Fibroblast of the aortic adventitia (primary cell): ENCODE measurements at regions not wholly inside any gene's neighbourhood (a gene's known extent, or its start where the extent isn't known, plus 50 kb on each side); places are given as distances from the start of the nearest gene placed in this dataset.
A peak's percentile ranks its signal among the peaks of the same experiment; 100 is the strongest.

Experiments used
- DNase-seq: peaks from one replicate; pipeline ENCODE4 v3.0.0-alpha.2; 2010; ENCODE audit warnings: low read depth
- H3K4me3 ChIP-seq: 2 replicates; pipeline ENCODE4 v1.5.1; 2011; ENCODE audit warnings: low read depth, mild to moderate bottlenecking, control low read depth, low read length, moderate library complexity
- TF ChIP-seq, protein P1 (sequence below): IDR thresholded peaks from 2 replicates; pipeline ENCODE4 v1.5.1; 2011; ENCODE audit warnings: mild to moderate bottlenecking, low read length, control low read depth, inconsistent platforms; ENCODE audit not compliant: insufficient read depth

DNA sequence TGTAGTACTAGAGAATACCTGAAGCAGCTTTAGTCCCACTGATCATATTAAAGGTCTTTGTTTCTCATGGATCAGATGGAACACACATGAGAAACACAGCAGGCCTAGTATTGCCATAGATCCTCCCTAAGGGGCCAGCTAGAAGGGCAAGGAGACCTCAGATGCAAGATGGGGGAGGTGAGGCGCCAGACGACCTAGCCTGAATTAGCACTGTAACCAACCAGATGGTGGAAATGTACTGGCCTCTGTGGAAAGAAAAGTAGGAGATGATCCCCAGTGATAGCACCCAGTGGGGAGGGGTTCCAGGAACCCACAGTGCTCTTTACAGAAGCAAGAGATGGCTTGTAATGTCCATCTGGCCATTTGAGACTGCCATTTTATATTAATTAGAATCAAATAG lies 138.2 kb upstream of the ZNF385D start:
- TF ChIP-seq, protein P1, sequence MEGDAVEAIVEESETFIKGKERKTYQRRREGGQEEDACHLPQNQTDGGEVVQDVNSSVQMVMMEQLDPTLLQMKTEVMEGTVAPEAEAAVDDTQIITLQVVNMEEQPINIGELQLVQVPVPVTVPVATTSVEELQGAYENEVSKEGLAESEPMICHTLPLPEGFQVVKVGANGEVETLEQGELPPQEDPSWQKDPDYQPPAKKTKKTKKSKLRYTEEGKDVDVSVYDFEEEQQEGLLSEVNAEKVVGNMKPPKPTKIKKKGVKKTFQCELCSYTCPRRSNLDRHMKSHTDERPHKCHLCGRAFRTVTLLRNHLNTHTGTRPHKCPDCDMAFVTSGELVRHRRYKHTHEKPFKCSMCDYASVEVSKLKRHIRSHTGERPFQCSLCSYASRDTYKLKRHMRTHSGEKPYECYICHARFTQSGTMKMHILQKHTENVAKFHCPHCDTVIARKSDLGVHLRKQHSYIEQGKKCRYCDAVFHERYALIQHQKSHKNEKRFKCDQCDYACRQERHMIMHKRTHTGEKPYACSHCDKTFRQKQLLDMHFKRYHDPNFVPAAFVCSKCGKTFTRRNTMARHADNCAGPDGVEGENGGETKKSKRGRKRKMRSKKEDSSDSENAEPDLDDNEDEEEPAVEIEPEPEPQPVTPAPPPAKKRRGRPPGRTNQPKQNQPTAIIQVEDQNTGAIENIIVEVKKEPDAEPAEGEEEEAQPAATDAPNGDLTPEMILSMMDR = no peak
- no peak for DNase-seq
- no peak overlapping the region for H3K4me3 ChIP-seq

DNA sequence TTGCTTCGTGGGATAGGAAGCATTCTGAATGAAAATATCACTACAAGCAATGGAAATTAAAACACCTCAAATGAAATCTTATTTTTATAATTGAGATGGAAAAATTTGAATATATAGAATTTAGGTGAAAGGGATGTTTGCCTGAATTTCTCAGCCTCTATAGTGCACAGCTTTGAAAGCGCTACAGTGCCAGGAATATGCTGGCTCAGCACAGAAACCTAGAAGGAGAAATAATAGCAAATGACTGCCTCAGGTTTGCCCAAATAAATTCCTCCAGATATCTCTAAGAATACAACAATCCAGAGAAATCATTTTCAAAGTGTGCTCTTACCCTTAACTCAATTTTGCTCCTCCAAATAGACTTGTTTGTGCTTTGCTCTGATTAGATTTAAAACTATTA lies 141.1 kb upstream of the ZNF385D start:
- no peak for DNase-seq
- H3K4me3 ChIP-seq = no peak overlapping the region
- TF ChIP-seq, protein P1 = no peak

DNA sequence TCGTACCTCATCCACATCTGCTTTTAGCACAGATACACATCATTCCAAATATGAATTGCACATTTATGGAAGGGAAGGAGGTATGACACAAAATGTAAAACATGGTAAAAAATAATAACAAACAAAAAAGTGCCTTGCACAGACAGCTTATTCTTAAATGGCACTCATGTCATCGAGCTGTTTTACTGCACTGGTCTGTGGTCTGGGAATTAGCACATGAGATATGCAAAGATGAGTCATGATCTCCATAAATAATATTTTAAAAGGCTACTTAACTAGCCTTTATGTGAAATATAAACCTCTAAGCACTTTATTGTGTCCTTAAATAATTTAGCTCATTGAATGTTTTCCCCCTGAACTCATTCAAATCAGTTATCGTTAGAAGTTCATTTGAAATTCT lies 142.2 kb upstream of the ZNF385D start:
- TF ChIP-seq, protein P1 = no peak
- DNase-seq = peak; percentile 14
- no peak overlapping the region for H3K4me3 ChIP-seq

DNA sequence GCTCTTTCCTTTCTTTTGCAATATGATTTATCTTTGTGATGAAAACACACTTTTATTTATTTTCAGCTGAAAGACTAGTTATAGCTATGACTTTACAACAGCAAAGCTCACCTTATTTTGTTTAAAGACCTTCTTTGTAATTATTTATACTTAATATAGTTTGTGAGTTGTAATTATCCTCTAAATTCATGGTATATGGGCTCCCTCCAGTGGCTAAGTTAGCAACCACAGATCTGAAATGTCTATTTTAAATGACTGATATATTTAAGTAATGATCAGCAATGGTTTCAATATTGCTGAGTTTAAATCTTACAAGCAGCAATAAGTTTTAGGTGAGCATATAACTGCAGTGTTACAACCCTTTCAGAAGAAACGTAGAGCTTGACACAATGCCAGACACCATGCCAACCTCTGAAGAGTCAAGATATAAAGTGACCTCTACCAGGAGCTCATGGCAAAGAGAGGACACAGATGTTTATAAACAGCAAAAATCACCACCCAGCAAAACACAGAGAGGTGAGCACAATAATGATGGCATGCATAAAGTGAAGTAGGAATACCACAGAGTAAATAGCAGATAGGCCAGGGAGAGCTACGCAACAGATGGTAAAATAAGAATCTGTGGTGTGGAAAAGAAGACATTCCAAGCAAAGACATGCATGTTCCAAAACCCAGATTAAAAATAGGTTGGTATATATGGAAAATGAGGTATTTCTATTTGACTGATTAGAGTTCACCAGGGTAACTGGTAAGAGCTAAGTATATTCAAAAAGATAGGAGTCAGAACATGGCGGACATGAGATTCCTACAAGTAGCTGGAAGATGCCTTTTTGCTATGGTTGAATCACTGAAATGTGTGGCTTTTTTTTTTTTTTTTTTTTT lies 143.7 kb upstream of the ZNF385D start:
- TF ChIP-seq, protein P1 = peak; percentile 60
- peak; percentile 65 for DNase-seq
- no peak overlapping the region for H3K4me3 ChIP-seq

DNA sequence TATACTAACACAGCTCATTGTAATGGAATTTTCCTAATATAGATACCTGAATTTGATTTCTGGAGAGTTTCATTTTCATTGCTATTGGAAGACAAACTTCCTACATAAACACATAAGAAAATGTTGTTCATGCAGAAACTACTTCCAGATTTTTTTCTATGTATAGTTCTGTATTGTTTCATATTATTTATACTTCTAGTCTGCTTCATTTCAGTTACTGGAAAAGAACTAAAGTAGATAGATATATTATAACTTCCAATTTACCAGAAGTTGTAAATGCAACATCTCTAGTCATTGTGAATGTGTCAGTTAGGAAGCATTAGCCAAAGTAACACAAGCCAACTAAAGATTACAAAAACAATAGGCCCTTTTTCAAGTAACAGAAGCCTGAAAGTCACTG lies 147.3 kb upstream of the ZNF385D start:
- TF ChIP-seq, protein P1 = no peak

DNA sequence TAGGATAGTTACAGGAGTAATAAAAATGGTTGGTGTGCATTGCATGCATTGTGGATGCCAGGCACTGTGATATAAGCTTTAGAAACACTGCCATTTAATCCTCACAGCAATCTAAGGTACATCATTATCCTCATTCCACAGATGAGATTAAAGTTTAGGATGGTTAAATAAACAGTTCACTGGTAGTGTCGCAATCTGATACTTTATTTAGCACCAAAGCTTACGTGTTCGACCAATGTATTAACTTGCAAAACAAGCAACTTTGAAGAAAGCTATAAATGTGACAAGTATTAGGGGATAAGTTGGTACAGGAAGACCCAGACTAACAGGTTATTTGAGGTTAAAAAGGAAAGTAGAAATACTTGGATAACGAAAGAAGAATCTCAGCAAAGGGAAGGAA lies 150.5 kb upstream of the ZNF385D start:
- no peak overlapping the region for H3K4me3 ChIP-seq
- TF ChIP-seq, protein P1 = no peak
- DNase-seq = no peak

More for the DNA sequence above, 147.3 kb upstream of the ZNF385D start:
- no peak for DNase-seq
- no peak overlapping the region for H3K4me3 ChIP-seq
